ENCODE measurements at regions not wholly inside any gene's neighbourhood (a gene's known extent, or its start where the extent isn't known, plus 50 kb on each side); places are given as distances from the start of the nearest gene placed in this dataset.

DNA sequence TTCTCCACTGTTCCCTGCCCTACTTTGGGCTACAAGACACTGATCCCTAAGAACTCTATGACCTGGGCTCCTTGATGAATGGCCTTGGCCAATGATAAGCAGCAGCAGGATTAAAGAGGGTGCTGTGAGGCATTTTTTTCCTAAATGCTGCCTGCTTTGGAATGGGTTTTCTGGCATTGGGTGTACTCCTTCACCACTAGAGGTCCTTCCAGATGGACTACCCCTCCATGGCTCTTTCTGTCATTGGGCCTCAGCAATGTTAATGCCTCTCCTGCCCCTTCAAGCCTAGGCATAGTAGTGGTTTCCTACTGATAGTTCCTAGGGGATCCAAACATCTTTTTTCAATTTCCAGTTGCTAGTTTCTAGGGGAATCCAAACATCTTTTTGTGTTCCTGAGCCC, 319.3 kb upstream of the RPS23 start:
- TF ChIP-seq, protein P1, sequence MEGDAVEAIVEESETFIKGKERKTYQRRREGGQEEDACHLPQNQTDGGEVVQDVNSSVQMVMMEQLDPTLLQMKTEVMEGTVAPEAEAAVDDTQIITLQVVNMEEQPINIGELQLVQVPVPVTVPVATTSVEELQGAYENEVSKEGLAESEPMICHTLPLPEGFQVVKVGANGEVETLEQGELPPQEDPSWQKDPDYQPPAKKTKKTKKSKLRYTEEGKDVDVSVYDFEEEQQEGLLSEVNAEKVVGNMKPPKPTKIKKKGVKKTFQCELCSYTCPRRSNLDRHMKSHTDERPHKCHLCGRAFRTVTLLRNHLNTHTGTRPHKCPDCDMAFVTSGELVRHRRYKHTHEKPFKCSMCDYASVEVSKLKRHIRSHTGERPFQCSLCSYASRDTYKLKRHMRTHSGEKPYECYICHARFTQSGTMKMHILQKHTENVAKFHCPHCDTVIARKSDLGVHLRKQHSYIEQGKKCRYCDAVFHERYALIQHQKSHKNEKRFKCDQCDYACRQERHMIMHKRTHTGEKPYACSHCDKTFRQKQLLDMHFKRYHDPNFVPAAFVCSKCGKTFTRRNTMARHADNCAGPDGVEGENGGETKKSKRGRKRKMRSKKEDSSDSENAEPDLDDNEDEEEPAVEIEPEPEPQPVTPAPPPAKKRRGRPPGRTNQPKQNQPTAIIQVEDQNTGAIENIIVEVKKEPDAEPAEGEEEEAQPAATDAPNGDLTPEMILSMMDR (IDR thresholded peaks at IDR 0.05), result peak; percentile 61
- no peak for TF ChIP-seq EZH2phosphoT487 (IDR thresholded peaks at IDR 0.05)
